Sigmoid colon (tissue), 6 donors: ENCODE measurements at regions not wholly inside any gene's neighbourhood (a gene's known extent, or its start where the extent isn't known, plus 50 kb on each side); places are given as distances from the start of the nearest gene placed in this dataset.

ENCODE experiments used
- DNase-seq: peaks from one replicate; pipeline ENCODE4 v3.0.0-alpha.2; 2019
- H3K27ac ChIP-seq, 4 donors: fragments of 200-600 bp; sonication (generic); one replicate each; pipeline ENCODE4 v1.5.1; 2016 to 2019; ENCODE audit warnings: mild to moderate bottlenecking in 1 of 4
- H3K27me3 ChIP-seq, 3 donors: fragments of 200-600 bp; sonication (generic); one replicate each; pipeline ENCODE4 v1.5.1; 2019; ENCODE audit warnings: mild to moderate bottlenecking in 1 of 3
- H3K36me3 ChIP-seq, 4 donors: fragments of 200-600 bp; sonication (generic); one replicate each; pipeline ENCODE4 v1.5.1; 2016 to 2019
- H3K4me1 ChIP-seq, 4 donors: fragments of 200-600 bp; sonication (generic); one replicate each; pipeline ENCODE4 v1.5.1; 2017 to 2019
- H3K4me3 ChIP-seq, 4 donors: fragments of 200-600 bp; sonication (generic); one replicate each; pipeline ENCODE4 v1.5.1; 2017 to 2019; ENCODE audit warnings: mild to moderate bottlenecking in 2 of 4, moderate library complexity in 1 of 4
- H3K9me3 ChIP-seq, 4 donors: fragments of 200-600 bp in 3 of 4; sonication (generic) in 3 of 4; one replicate each; pipeline versions ENCODE4 v1.5.1 to v1.6.1; 2013 to 2019
- EP300 ChIP-seq, 4 donors: sonication (generic); formaldehyde crosslinking; IDR thresholded peaks; one replicate each; pipeline ENCODE4 v1.6.1; 2017; ENCODE audit warnings: antibody characterized with exemption in 4 of 4
- POLR2A ChIP-seq, 2 donors: fragments of 450-650 bp; IDR thresholded peaks; one replicate each; pipeline ENCODE4 v1.6.1; 2016; ENCODE audit warnings: antibody characterized with exemption in 2 of 2, mild to moderate bottlenecking in 2 of 2, moderate library complexity in 2 of 2
- POLR2AphosphoS5 ChIP-seq, 4 donors: sonication (generic); formaldehyde crosslinking; IDR thresholded peaks; one replicate each; pipeline ENCODE4 v1.6.1; 2017; ENCODE audit warnings: antibody characterized with exemption in 4 of 4
- WGBS, 2 donors: extraction: QIAGEN DNeasy Blood & Tissue Kit; methylation state at CpG; one replicate each; pipeline ENCODE4 v1.1.7; 2013; 5-methylcytosine and 5-hydroxymethylcytosine counted together
- intact Hi-C: fragments of 100-400 bp; cut with DNase I; formaldehyde crosslinking; loops from one replicate; pipeline ENCODE4 v1.15.1; 2023
- TF ChIP-seq, protein P1 (sequence below), 4 experiments: fragments of 450-650 bp in 3 of 4; fragments of 200-600 bp in 1 of 4; IDR thresholded peaks; one replicate each; pipeline ENCODE4 v1.5.1; 2016 to 2019; ENCODE audit warnings: antibody characterized with exemption in 4 of 4, mild to moderate bottlenecking in 3 of 4, moderate library complexity in 2 of 4
- donor health status: healthy with polysubstance abuse.
- donor health status: healthy.

DNA sequence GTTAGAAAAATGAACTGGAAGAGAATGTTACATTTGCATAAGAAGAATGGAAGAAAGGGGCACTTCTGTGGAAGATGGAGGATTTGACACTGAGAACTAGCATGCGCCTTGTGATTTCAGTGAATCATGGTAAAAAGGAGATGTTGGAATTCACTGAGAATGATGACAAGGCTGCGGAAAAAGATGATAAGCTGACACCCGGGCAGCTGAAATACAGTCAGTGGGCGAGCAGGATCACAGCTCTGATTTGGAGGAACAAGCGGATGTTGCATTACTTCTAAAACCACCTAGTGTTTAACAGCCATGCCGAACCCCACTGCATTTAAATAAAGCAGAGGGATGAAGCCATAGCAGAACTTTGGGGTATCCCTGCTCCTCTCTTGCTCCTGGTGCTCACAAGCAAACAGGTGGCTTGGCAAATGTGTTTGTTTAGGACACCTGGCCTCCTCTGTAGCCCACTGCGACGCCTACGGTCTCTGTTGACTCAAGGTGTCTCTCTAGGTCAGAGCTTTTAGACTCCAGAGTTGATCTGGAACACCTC, 134.9 kb downstream of the NDUFA10 start:
- Histone ChIP-seq H3K9me3 (peaks cover 0 to 10% (median 2%) of the 10 kb centered on the region in 4 donors), H3K4me3 (no peak overlapping the region), H3K4me1 (no peaks in the 10 kb centered on the region), H3K27ac (no peak overlapping the region), H3K36me3 (no peaks in the 10 kb centered on the region), H3K27me3 (no peaks in the 10 kb centered on the region)
- TF ChIP-seq POLR2AphosphoS5 (IDR thresholded peaks at IDR 0.05) = no peak
- no peak for TF ChIP-seq EP300 (IDR thresholded peaks at IDR 0.05)
- TF ChIP-seq, protein P1, sequence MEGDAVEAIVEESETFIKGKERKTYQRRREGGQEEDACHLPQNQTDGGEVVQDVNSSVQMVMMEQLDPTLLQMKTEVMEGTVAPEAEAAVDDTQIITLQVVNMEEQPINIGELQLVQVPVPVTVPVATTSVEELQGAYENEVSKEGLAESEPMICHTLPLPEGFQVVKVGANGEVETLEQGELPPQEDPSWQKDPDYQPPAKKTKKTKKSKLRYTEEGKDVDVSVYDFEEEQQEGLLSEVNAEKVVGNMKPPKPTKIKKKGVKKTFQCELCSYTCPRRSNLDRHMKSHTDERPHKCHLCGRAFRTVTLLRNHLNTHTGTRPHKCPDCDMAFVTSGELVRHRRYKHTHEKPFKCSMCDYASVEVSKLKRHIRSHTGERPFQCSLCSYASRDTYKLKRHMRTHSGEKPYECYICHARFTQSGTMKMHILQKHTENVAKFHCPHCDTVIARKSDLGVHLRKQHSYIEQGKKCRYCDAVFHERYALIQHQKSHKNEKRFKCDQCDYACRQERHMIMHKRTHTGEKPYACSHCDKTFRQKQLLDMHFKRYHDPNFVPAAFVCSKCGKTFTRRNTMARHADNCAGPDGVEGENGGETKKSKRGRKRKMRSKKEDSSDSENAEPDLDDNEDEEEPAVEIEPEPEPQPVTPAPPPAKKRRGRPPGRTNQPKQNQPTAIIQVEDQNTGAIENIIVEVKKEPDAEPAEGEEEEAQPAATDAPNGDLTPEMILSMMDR (IDR thresholded peaks at IDR 0.05) = no peak
- no peak for TF ChIP-seq POLR2A (IDR thresholded peaks at IDR 0.05)
- intact Hi-C loops = no loop called here
- WGBS, 2 donors = 71 to 93% methylated on average over 9 of the region's 9 CpGs
- no peak for DNase-seq

DNA sequence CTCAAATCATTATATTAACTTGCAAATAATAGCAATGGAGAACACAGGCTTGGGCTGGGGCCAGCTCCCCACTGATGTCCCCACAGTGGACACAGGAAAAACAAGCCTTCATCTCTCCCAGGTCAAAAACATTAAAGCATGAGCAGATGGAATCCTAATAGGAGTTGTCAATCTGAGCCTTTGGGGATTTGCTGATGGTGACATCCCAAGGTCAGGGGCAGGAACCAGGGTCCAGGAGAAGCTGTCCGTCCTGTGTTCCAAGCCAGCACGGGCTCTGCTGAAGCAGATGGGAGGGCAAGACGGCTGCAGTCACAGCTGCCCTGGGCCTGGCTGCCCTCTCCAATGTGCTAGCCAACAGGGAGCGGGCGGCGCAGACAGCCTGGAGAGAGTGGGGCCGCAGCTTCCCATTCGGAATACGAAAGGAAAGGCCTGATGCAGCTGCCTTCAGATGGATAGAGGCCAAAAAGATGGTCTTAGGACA, 135.5 kb downstream of the NDUFA10 start:
- intact Hi-C loops = loop anchor here (10.0 kb wide), 1 partner anchor 485 kb away; the partner anchor contains the start of gene HDAC4
- no peak for DNase-seq
- Histone ChIP-seq H3K9me3 (peaks cover 0 to 15% (median 5%) of the 10 kb centered on the region in 4 donors), H3K36me3 (no peaks in the 10 kb centered on the region), H3K27me3 (no peaks in the 10 kb centered on the region), H3K4me3 (no peak overlapping the region), H3K27ac (no peak overlapping the region), H3K4me1 (no peaks in the 10 kb centered on the region)
- TF ChIP-seq EP300 (IDR thresholded peaks at IDR 0.05) (no peak), POLR2AphosphoS5 (IDR thresholded peaks at IDR 0.05) (no peak), POLR2A (IDR thresholded peaks at IDR 0.05) (no peak)
- TF ChIP-seq, protein P1 (IDR thresholded peaks at IDR 0.05) = no peak
- WGBS, 2 donors = 79 to 82% methylated on average over 9 of the region's 9 CpGs

DNA sequence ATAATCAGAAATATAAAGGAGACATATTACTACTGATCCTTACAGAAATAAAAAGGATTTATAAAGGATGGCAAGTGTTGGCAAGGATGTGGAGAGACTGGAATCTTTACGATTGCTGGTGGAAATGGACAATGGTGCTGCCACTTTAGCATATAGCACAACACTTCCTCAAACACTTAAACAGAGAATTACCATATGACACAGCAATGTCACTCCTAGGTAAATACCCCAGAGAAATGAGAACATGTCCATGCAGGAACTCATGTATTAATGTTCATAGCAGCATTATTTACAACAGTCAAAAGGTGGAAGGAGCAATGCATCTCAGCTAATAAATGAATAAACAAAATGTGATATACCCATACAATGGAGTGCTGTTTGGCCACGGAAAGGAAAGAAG, 137.5 kb downstream of the NDUFA10 start:
- TF ChIP-seq EP300 (IDR thresholded peaks at IDR 0.05) = no peak
- TF ChIP-seq, protein P1 (IDR thresholded peaks at IDR 0.05) = no peak
- no peak for TF ChIP-seq POLR2AphosphoS5 (IDR thresholded peaks at IDR 0.05)
- no peak for TF ChIP-seq POLR2A (IDR thresholded peaks at IDR 0.05)
- intact Hi-C loops = loop anchor here (10.0 kb wide), 1 partner anchor 483 kb away; the partner anchor contains the start of gene HDAC4
- Histone ChIP-seq H3K4me3 (no peak overlapping the region), H3K9me3 (peaks cover 0 to 15% (median 6%) of the 10 kb centered on the region in 4 donors), H3K36me3 (no peaks in the 10 kb centered on the region), H3K27me3 (no peaks in the 10 kb centered on the region), H3K27ac (no peak overlapping the region), H3K4me1 (no peaks in the 10 kb centered on the region)
- WGBS, 2 donors = 69 to 85% methylated on average over 2 of the region's 2 CpGs
- DNase-seq = no peak

DNA sequence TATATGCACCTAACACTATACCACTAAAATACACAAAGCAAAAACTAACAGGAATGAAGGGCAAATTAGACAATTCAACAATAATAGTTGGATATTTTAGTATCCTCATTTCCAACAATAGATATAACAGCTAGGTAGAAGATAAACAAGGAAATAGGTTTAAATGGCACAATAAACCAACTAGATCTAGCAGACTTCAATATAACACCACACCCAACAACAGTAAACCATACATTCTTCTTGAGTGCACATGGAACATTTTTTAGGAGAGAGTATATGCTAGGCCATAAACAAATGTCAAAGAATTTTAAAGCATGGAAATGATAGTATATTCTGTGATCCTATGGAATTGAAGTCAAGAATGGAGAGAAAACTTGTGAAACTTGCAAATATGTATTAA, 138.4 kb downstream of the NDUFA10 start:
- Histone ChIP-seq H3K4me1 (peaks cover 0 to 6% (median 2%) of the 10 kb centered on the region in 4 donors), H3K27me3 (no peaks in the 10 kb centered on the region)
- intact Hi-C loops = loop anchor here (10.0 kb wide), 1 partner anchor 482 kb away; the partner anchor contains the start of gene HDAC4

More for the DNA sequence above, 138.4 kb downstream of the NDUFA10 start:
- TF ChIP-seq POLR2AphosphoS5 (IDR thresholded peaks at IDR 0.05) (no peak), POLR2A (IDR thresholded peaks at IDR 0.05) (no peak), EP300 (IDR thresholded peaks at IDR 0.05) (no peak)
- TF ChIP-seq, protein P1 (IDR thresholded peaks at IDR 0.05) = no peak
- H3K4me3 ChIP-seq = no peak overlapping the region
- no peak for DNase-seq
- H3K27ac ChIP-seq = no peak overlapping the region
- peaks cover 0 to 15% (median 6%) of the 10 kb centered on the region in 4 donors for H3K9me3 ChIP-seq
- no peaks in the 10 kb centered on the region for H3K36me3 ChIP-seq
